C1 segment of cervical spinal cord (tissue), 14 donors: ENCODE measurements at regions not wholly inside any gene's neighbourhood (a gene's known extent, or its start where the extent isn't known, plus 50 kb on each side); places are given as distances from the start of the nearest gene placed in this dataset.

Experiments
- DNase-seq, 14 donors: peaks; one replicate each; lab custom pipeline; 2025; lab: John Stamatoyannopoulos, UW

GRCh38 chr9:108356806-108357205, 499.0 kb downstream of the ACTL7B start:
- DNase-seq = no peak

- no peak for DNase-seq
Observed at GRCh38 chr9:108351571-108351970, 504.2 kb downstream of the ACTL7B start.

GRCh38 chr9:108347463-108348188, 508.2 kb downstream of the ACTL7B start:
- DNase-seq = no peak

- DNase-seq = no peak
Observed at GRCh38 chr9:108345826-108346225, 510.0 kb downstream of the ACTL7B start.

- DNase-seq = no peak
Observed at GRCh38 chr9:108339251-108339650, 516.5 kb downstream of the ACTL7B start.

- DNase-seq = no peak
Observed at GRCh38 chr9:108336575-108336974, 519.2 kb downstream of the ACTL7B start.

GRCh38 chr9:108333530-108333983, 522.2 kb downstream of the ACTL7B start:
- DNase-seq = no peak

- no peak for DNase-seq
Observed at GRCh38 chr9:108331596-108331995, 524.2 kb downstream of the ACTL7B start.

- no peak for DNase-seq
Observed at GRCh38 chr9:108325406-108325805, 530.4 kb downstream of the ACTL7B start.

GRCh38 chr9:108323615-108324014, 532.2 kb downstream of the ACTL7B start:
- DNase-seq = no peak

GRCh38 chr9:108322326-108323098, 533.3 kb downstream of the ACTL7B start:
- DNase-seq = no peak

- DNase-seq = no peak
Observed at GRCh38 chr9:108316630-108317029, 539.2 kb downstream of the ACTL7B start.

- no peak for DNase-seq
Observed at GRCh38 chr9:108316066-108316465, 539.7 kb downstream of the ACTL7B start.

GRCh38 chr9:108311745-108312144, 544.0 kb downstream of the ACTL7B start:
- no peak for DNase-seq

- no peak for DNase-seq
Observed at GRCh38 chr9:108310202-108310601, 545.6 kb downstream of the ACTL7B start.

GRCh38 chr9:108300306-108301287, 555.2 kb downstream of the ACTL7B start:
- DNase-seq = no peak

- DNase-seq = no peak
Observed at GRCh38 chr9:108297073-108297472, 558.7 kb downstream of the ACTL7B start.

- DNase-seq = no peak
Observed at GRCh38 chr9:108296056-108296455, 559.7 kb downstream of the ACTL7B start.

- no peak for DNase-seq
Observed at GRCh38 chr9:108291586-108291932, 564.2 kb downstream of the ACTL7B start.

GRCh38 chr9:108290839-108291585, 564.8 kb downstream of the ACTL7B start:
- DNase-seq = no peak

GRCh38 chr9:108286638-108287206, 569.1 kb downstream of the ACTL7B start:
- DNase-seq = no peak
